GM12865 (cell line): ENCODE measurements at regions not wholly inside any gene's neighbourhood (a gene's known extent, or its start where the extent isn't known, plus 50 kb on each side); places are given as distances from the start of the nearest gene placed in this dataset.

Experiments
- DNase-seq: peaks from one replicate; pipeline ENCODE4 v3.0.0; 2010; ENCODE audit warnings: low read depth
- H3K4me3 ChIP-seq: 2 replicates; pipeline ENCODE4 v1.5.1; 2011; ENCODE audit warnings: mild to moderate bottlenecking, low read depth, low read length, control low read depth
- CTCF ChIP-seq: IDR thresholded peaks from 2 replicates; pipeline ENCODE4 v1.5.1; 2011; ENCODE audit warnings: low read length, control low read depth, low read depth, inconsistent platforms; ENCODE audit not compliant: insufficient read depth; ENCODE audit errors: missing control alignments

- no peak for DNase-seq
- no peak for TF ChIP-seq CTCF
- no peak overlapping the region for H3K4me3 ChIP-seq
These were observed 259.2 kb downstream of the JRKL start for GRCh38 chr11:96648991-96649390.

GRCh38 chr11:96652516-96652915 lies 262.7 kb downstream of the JRKL start:
- H3K4me3 ChIP-seq: no peak overlapping the region
- no peak for DNase-seq
- TF ChIP-seq CTCF: no peak

- TF ChIP-seq CTCF: no peak
- H3K4me3 ChIP-seq: no peak overlapping the region
- no peak for DNase-seq
These were observed 265.7 kb downstream of the JRKL start for GRCh38 chr11:96655474-96655873.

GRCh38 chr11:96658436-96658835 lies 268.6 kb downstream of the JRKL start:
- no peak for TF ChIP-seq CTCF
- DNase-seq: no peak
- no peak overlapping the region for H3K4me3 ChIP-seq

- no peak for DNase-seq
These were observed 274.3 kb downstream of the JRKL start for GRCh38 chr11:96664110-96664509.

GRCh38 chr11:96680211-96681018 lies 290.6 kb downstream of the JRKL start:
- no peak overlapping the region for H3K4me3 ChIP-seq
- TF ChIP-seq CTCF: no peak
- DNase-seq: no peak

More at GRCh38 chr11:96664110-96664509, 274.3 kb downstream of the JRKL start:
- H3K4me3 ChIP-seq: no peak overlapping the region
- no peak for TF ChIP-seq CTCF
